ENCODE measurements at regions not wholly inside any gene's neighbourhood (a gene's known extent, or its start where the extent isn't known, plus 50 kb on each side); places are given as distances from the start of the nearest gene placed in this dataset.

GRCh38 chr20:58113716-58114115, 114.7 kb downstream of the ANKRD60 start:
- no peak overlapping the region for H3K56ac ChIP-seq (ENCODE audit: extremely low read depth, insufficient read depth, low read length)
- no peak overlapping the region for H3K27ac ChIP-seq (ENCODE audit: insufficient read depth, low read length)
- H3K4ac ChIP-seq (ENCODE audit: low read depth, low read length): no peak overlapping the region
- ChIA-PET POLR2A (ENCODE audit: unreplicated experiment) (no interaction called here), CTCF (no interaction called here)
- H2BK20ac ChIP-seq (ENCODE audit: low read depth, low read length): no peak overlapping the region
- DNase-seq (no peak), ATAC-seq (ENCODE audit: low read depth) (no peak)
- no peak overlapping the region for H4K91ac ChIP-seq (ENCODE audit: insufficient read depth, low read depth, low read length)
- no peaks in the 10 kb centered on the region for H4K20me1 ChIP-seq (ENCODE audit: insufficient read depth, low read length)
- H3K14ac ChIP-seq (replicated peaks; ENCODE audit: low read depth, low read length): no peak overlapping the region
- no peaks in the 10 kb centered on the region for H3K79me1 ChIP-seq (ENCODE audit: low read depth in 1 of 2, low read length in 2 of 2)
- intact Hi-C loops (cut with micrococcal nuclease) (no loop called here), in situ Hi-C loops (cut with MboI; ENCODE audit: low sequenced_read_pairs) (no loop called here), dilution Hi-C loops (cut with HindIII; ENCODE audit: low sequenced_read_pairs, unreplicated experiment) (no loop called here)
- H3K4me3 ChIP-seq (ENCODE audit: insufficient read depth, low read depth, low read length): no peak overlapping the region
- H3K27me3 ChIP-seq (ENCODE audit: control insufficient read depth, insufficient read depth, low read length): 0 out of 2 replicates have a peak, but pooled peaks cover 2% of the 10 kb centered on the region
- 60% methylated on average over 3 of the region's 10 CpGs; no CpG with 5 or more reads in 1 of the 2 experiments for WGBS, 2 experiments (ENCODE audit: extremely low coverage in 2 of 2, insufficient read length in 1 of 2)
- no peak overlapping the region for H3K4me2 ChIP-seq (ENCODE audit: low read depth, low read length)
- H2BK15ac ChIP-seq (ENCODE audit: low read depth, low read length): no peak overlapping the region
- no peak overlapping the region for H2AK5ac ChIP-seq (ENCODE audit: low read depth, low read length)
- no peak for TF ChIP-seq RFX5 (IDR thresholded peaks at IDR 0.05; ENCODE audit: low read depth, low read length)
- TF ChIP-seq BHLHE40 (IDR thresholded peaks at IDR 0.05; ENCODE audit: low read depth, low read length): no peak
- no peak for TF ChIP-seq MAZ (IDR thresholded peaks at IDR 0.05; ENCODE audit: borderline replicate concordance, low read depth, low read length)
- no peak for TF ChIP-seq RAD21 (IDR thresholded peaks at IDR 0.05; ENCODE audit: low read length)
- TF ChIP-seq NFE2L2 (IDR thresholded peaks at IDR 0.05; ENCODE audit: low read depth, low read length): no peak
- TF ChIP-seq FOS (IDR thresholded peaks at IDR 0.05; ENCODE audit: low read depth, low read length): no peak
- TF ChIP-seq MAFK (IDR thresholded peaks at IDR 0.05; ENCODE audit: low read depth, low read length): no peak
- TF ChIP-seq USF2 (IDR thresholded peaks at IDR 0.05; ENCODE audit: low read depth, low read length): no peak
- no peak for TF ChIP-seq SMC3 (IDR thresholded peaks at IDR 0.05; ENCODE audit: low read depth, low read length)
- TF ChIP-seq POLR2A (IDR thresholded peaks at IDR 0.05; ENCODE audit: low read depth, low read length): no peak
- no peak for TF ChIP-seq MXI1 (IDR thresholded peaks at IDR 0.05; ENCODE audit: borderline replicate concordance, low read depth, low read length)
- TF ChIP-seq CHD1 (IDR thresholded peaks at IDR 0.05; ENCODE audit: low read depth, low read length): no peak
- no peak for TF ChIP-seq RCOR1 (IDR thresholded peaks at IDR 0.05; ENCODE audit: insufficient replicate concordance, low read length)
- H2AFZ ChIP-seq (replicated peaks; ENCODE audit: low read length, poor library complexity): no peak overlapping the region
- no peak overlapping the region for H2AK9ac ChIP-seq (replicated peaks; ENCODE audit: low read depth, low read length, poor library complexity)
- H3K18ac ChIP-seq (ENCODE audit: low read depth, low read length): no peak overlapping the region
- no TSS peak for BruUV-seq (replicated peaks)
- no peaks in the 10 kb centered on the region; the same call in 1 of the 2 replicates for H3K4me1 ChIP-seq (ENCODE audit: control insufficient read depth, insufficient read depth, low read length)
- H4K8ac ChIP-seq (ENCODE audit: low read depth in 2 of 2, low read length in 2 of 2): no peak overlapping the region
- no peaks in the 10 kb centered on the region for H3K9me1 ChIP-seq (ENCODE audit: insufficient read depth, low read length)
- no peaks in the 10 kb centered on the region for H3K9me3 ChIP-seq (ENCODE audit: control insufficient read depth, insufficient read depth, low read length)
- H4K5ac ChIP-seq (ENCODE audit: low read depth, low read length): no peak overlapping the region
- H3K36me3 ChIP-seq (ENCODE audit: control insufficient read depth, insufficient read depth, low read length): no peaks in the 10 kb centered on the region
- no peak overlapping the region for H3K9ac ChIP-seq (ENCODE audit: low read depth, low read length)
- no peak overlapping the region for H2BK120ac ChIP-seq (ENCODE audit: low read depth, low read length)
- no peak overlapping the region for H3K23ac ChIP-seq (ENCODE audit: low read depth, low read length)
- H2BK5ac ChIP-seq (ENCODE audit: low read depth, low read length, poor library complexity, severe bottlenecking): no peak overlapping the region

Measured in IMR-90 (cell line).